Lung (tissue), 11 donors: ENCODE measurements at regions not wholly inside any gene's neighbourhood (a gene's known extent, or its start where the extent isn't known, plus 50 kb on each side); places are given as distances from the start of the nearest gene placed in this dataset.
"Not testable (repeated sequence)": the region's sequence is repeated elsewhere in the genome, so short reads cannot be mapped to it uniquely, and the experiment has no call there.

Source experiments
- ATAC-seq: fragments of 200-7000 bp; cut with Tn5 transposase; one replicate; pipeline ENCODE4 v1.9.1; 2020; ENCODE audit warnings: moderate number of reproducible peaks; ENCODE audit not compliant: insufficient read depth, low FRiP score
- DNase-seq, 3 donors: peaks; one replicate each; pipeline ENCODE4 v3.0.0-alpha.2; 2013 to 2017
- H3K27ac ChIP-seq, 2 donors: one replicate each; pipeline ENCODE4 v1.5.1; 2013; ENCODE audit warnings: mild to moderate bottlenecking in 2 of 2, moderate library complexity in 2 of 2, control low read depth in 1 of 2, inconsistent platforms in 1 of 2, low read depth in 1 of 2, low read length in 1 of 2
- H3K27me3 ChIP-seq, 3 donors: one replicate each; pipeline ENCODE4 v1.5.1; 2013; ENCODE audit warnings: low read length in 2 of 3; ENCODE audit not compliant: control insufficient read depth in 3 of 3, insufficient read depth in 3 of 3
- H3K36me3 ChIP-seq, 4 donors: one replicate each; pipeline ENCODE4 v1.5.1; 2013; ENCODE audit warnings: low read length in 4 of 4, mild to moderate bottlenecking in 1 of 4, moderate library complexity in 1 of 4; ENCODE audit not compliant: control insufficient read depth in 4 of 4, insufficient read depth in 4 of 4
- H3K4me1 ChIP-seq, 5 donors: one replicate each; pipeline ENCODE4 v1.5.1; 2013; ENCODE audit warnings: low read length in 5 of 5, mild to moderate bottlenecking in 2 of 5, moderate library complexity in 1 of 5; ENCODE audit not compliant: control insufficient read depth in 5 of 5, insufficient read depth in 5 of 5
- H3K4me3 ChIP-seq: one replicate; pipeline ENCODE4 v1.5.1; 2013; ENCODE audit warnings: mild to moderate bottlenecking, control low read depth, moderate library complexity
- H3K9ac ChIP-seq, 2 donors: one replicate each; pipeline ENCODE4 v1.5.1; 2013; ENCODE audit warnings: low read length in 2 of 2, control low read depth in 1 of 2; ENCODE audit not compliant: insufficient read depth in 1 of 2
- H3K9me3 ChIP-seq, 4 donors: one replicate each; pipeline ENCODE4 v1.5.1; 2013; ENCODE audit warnings: low read length in 3 of 4, mild to moderate bottlenecking in 1 of 4, moderate library complexity in 1 of 4; ENCODE audit not compliant: control insufficient read depth in 4 of 4, insufficient read depth in 3 of 4
- WGBS, 2 donors: extraction: QIAGEN DNeasy Blood & Tissue Kit; methylation state at CpG; one replicate each; pipeline ENCODE4 v1.1.7; 2013; 5-methylcytosine and 5-hydroxymethylcytosine counted together
- TF ChIP-seq, protein P1 (sequence below): IDR thresholded peaks from 2 replicates; pipeline ENCODE4 v1.5.1; 2012; ENCODE audit warnings: mild to moderate bottlenecking; ENCODE audit errors: control extremely low read depth, extremely low read depth
- donor health status: control.
- donor health status: control.
- donor health status: Bipolar disorder and iron deficiency.
- donor health status: healthy.
- donor health status: DM: yes; HTN: yes; CAD: no.

DNA sequence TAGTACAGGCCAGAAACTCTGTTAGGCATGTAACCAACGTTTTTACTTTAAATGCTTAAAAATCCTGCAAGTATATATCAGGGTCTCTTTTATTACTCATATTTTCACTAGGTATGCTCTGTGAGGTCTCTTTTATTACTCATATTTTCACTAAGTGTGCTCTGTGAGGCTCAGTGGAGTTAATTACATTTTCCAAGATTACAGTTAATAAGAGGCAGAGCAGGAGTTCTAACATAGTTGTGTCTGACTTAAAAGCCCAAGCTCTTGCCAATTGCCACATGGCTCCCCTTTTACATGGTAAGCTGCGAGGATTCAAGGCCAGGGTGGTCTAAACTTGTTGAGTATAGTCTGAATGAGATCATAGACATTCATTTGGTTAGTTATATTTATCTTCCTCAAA is 81.0 kb upstream of the ARMCX2 start:
- Histone ChIP-seq H3K27me3 (peaks cover 0 to 25% (median 0%) of the 10 kb centered on the region in 3 donors), H3K9ac (no peak overlapping the region), H3K36me3 (no peaks in the 10 kb centered on the region), H3K4me3 (no peak overlapping the region), H3K4me1 (no peaks in the 10 kb centered on the region), H3K27ac (no peak overlapping the region), H3K9me3 (no peaks in the 10 kb centered on the region)
- ATAC-seq, result no peak
- DNase-seq, result no peak
- TF ChIP-seq, protein P1, sequence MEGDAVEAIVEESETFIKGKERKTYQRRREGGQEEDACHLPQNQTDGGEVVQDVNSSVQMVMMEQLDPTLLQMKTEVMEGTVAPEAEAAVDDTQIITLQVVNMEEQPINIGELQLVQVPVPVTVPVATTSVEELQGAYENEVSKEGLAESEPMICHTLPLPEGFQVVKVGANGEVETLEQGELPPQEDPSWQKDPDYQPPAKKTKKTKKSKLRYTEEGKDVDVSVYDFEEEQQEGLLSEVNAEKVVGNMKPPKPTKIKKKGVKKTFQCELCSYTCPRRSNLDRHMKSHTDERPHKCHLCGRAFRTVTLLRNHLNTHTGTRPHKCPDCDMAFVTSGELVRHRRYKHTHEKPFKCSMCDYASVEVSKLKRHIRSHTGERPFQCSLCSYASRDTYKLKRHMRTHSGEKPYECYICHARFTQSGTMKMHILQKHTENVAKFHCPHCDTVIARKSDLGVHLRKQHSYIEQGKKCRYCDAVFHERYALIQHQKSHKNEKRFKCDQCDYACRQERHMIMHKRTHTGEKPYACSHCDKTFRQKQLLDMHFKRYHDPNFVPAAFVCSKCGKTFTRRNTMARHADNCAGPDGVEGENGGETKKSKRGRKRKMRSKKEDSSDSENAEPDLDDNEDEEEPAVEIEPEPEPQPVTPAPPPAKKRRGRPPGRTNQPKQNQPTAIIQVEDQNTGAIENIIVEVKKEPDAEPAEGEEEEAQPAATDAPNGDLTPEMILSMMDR, result no peak
- 35 to 80% methylated on average over 2 of the region's 2 CpGs for WGBS, 2 donors

GRCh38 chrX:101738867-101739266 is 79.2 kb upstream of the ARMCX2 start:
- ATAC-seq, DNase-seq, H3K27ac ChIP-seq: not testable (repeated sequence)

DNA sequence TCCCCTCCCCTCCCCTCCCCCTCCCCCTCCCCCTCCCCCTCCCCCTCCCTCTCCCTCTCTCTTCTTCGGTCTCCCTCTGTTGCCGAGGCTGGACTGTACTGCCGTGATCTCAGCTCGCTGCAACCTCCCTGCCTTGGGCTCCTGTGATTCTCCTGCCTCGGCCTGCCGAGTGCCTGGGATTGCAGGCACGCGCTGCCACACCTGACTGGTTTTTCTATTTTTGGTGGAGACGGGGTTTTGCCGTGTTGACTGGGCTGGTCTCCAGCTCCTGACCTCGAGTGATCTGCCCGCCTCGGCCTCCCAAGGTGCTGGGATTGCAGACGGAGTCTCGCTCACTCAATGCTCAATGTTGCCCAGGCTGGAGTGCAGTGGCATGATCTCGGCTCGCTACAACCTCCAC is 78.8 kb upstream of the ARMCX2 start:
- H3K4me1 ChIP-seq, H3K36me3 ChIP-seq, DNase-seq, H3K27ac ChIP-seq, H3K9ac ChIP-seq, ATAC-seq, H3K4me3 ChIP-seq, H3K9me3 ChIP-seq: not testable (repeated sequence)
- peaks cover 0 to 16% (median 0%) of the 10 kb centered on the region in 3 donors for H3K27me3 ChIP-seq
- WGBS, 2 donors, result 95 to 99% methylated on average over 11 to 14 of the region's 17 CpGs

More at GRCh38 chrX:101738867-101739266, 79.2 kb upstream of the ARMCX2 start:
- H3K9ac ChIP-seq, H3K9me3 ChIP-seq, H3K36me3 ChIP-seq, H3K4me1 ChIP-seq, H3K4me3 ChIP-seq: not testable (repeated sequence)
- peaks cover 0 to 16% (median 0%) of the 10 kb centered on the region in 3 donors for H3K27me3 ChIP-seq
- 93 to 100% methylated on average over 10 to 24 of the region's 24 CpGs for WGBS, 2 donors

- no peaks in the 10 kb centered on the region for H3K36me3 ChIP-seq
- H3K4me1 ChIP-seq, result no peaks in the 10 kb centered on the region
- no peak overlapping the region for H3K9ac ChIP-seq
- no peak for ATAC-seq
- H3K4me3 ChIP-seq, result no peak overlapping the region
- no peak for DNase-seq
- H3K27me3 ChIP-seq, result peaks cover 0 to 11% (median 0%) of the 10 kb centered on the region in 3 donors
- 54 to 64% methylated on average over 1 of the region's 1 CpG for WGBS, 2 donors
- H3K27ac ChIP-seq, result no peak overlapping the region
- TF ChIP-seq, protein P1, result no peak
- no peaks in the 10 kb centered on the region for H3K9me3 ChIP-seq
Observed at GRCh38 chrX:101736651-101737050, 77.0 kb upstream of the ARMCX2 start.
